ENCODE measurements at regions not wholly inside any gene's neighbourhood (a gene's known extent, or its start where the extent isn't known, plus 50 kb on each side); places are given as distances from the start of the nearest gene placed in this dataset.

DNA sequence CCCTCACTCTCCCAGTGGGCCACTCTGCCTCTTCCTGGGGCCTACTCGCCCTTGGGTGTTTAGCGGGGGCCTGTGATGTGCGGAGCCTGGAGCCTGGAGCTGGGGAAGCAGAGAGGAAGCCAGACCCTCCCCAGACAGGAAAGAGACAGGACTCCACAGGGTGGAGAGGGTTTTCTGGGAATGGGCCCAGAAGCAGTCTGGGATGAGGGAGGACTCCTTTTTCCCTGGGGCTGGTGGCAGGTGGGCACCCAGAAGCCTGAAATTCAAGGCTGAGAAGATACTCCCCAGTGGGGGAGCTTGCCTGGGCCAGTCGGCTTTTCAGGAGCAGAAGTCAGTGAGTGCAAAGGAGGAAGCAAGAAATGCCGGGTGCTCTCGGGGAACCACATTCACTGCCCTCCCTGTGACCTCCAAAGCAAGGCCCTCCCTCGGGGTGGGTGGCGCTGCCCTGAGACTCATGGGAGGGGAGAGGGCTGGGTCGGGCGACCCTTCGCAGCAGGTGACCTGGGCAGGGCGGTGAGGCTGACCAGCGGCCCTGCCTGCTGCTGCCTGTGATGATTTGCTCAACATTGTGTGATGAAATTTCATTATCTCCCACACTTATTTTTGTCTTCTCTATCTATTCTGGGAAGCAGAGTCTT is 1377.4 kb downstream of the BRD1 start:
- CTCF ChIA-PET, result interaction anchor here (0.6 kb wide), 1 partner anchor 16 kb away, joined by 5 read pairs; no protein-coding TSS in a partner anchor
- H3K27ac ChIP-seq (ENCODE audit: extremely low read depth, low read depth, low read length), result no peak overlapping the region
- TF ChIP-seq ZNF184 (tag by site-specific recombination; IDR thresholded peaks at IDR 0.05), result no peak
- no peak for TF ChIP-seq ZNF391 (tag by site-specific recombination; IDR thresholded peaks at IDR 0.05; ENCODE audit: borderline replicate concordance, low read depth)
- no peak for TF ChIP-seq ZNF138 (tag by site-specific recombination; IDR thresholded peaks at IDR 0.05; ENCODE audit: borderline replicate concordance)
- TF ChIP-seq ZNF571 (tag by site-specific recombination; IDR thresholded peaks at IDR 0.05), result no peak
- no peak for TF ChIP-seq ZNF366 (tag by site-specific recombination; conservative IDR thresholded peaks at IDR 0.05)
- no peak for TF ChIP-seq HOXD13 (CRISPR knock-in tag; IDR thresholded peaks at IDR 0.05; ENCODE audit: borderline replicate concordance)
- no peak for TF ChIP-seq ZNF529 (tag by site-specific recombination; IDR thresholded peaks at IDR 0.05; ENCODE audit: insufficient replicate concordance)
- TF ChIP-seq, protein P1, sequence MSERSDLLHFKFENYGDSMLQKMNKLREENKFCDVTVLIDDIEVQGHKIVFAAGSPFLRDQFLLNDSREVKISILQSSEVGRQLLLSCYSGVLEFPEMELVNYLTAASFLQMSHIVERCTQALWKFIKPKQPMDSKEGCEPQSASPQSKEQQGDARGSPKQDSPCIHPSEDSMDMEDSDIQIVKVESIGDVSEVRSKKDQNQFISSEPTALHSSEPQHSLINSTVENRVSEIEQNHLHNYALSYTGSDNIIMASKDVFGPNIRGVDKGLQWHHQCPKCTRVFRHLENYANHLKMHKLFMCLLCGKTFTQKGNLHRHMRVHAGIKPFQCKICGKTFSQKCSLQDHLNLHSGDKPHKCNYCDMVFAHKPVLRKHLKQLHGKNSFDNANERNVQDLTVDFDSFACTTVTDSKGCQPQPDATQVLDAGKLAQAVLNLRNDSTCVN (tag by site-specific recombination; optimal IDR thresholded peaks at IDR 0.05), result no peak
- TF ChIP-seq INSM2 (tag by site-specific recombination; IDR thresholded peaks at IDR 0.05), result no peak
- TF ChIP-seq ZNF791 (tag by site-specific recombination; IDR thresholded peaks at IDR 0.05), result no peak
- no peak for TF ChIP-seq ZNF585B (tag by site-specific recombination; IDR thresholded peaks at IDR 0.05)
- TF ChIP-seq ZFP41 (tag by site-specific recombination; IDR thresholded peaks at IDR 0.05; ENCODE audit: borderline replicate concordance), result no peak
- TF ChIP-seq ZNF18 (tag by site-specific recombination; IDR thresholded peaks at IDR 0.05), result no peak
- no peak for TF ChIP-seq ZBTB10 (tag by site-specific recombination; IDR thresholded peaks at IDR 0.05)
- TF ChIP-seq SALL2 (tag by site-specific recombination; IDR thresholded peaks at IDR 0.05; ENCODE audit: borderline replicate concordance), result no peak
- TF ChIP-seq OSR2 (tag by site-specific recombination; IDR thresholded peaks at IDR 0.05), result no peak
- TF ChIP-seq ZNF121 (tag by site-specific recombination; IDR thresholded peaks at IDR 0.05), result no peak
- no peak for TF ChIP-seq ZNF677 (tag by site-specific recombination; IDR thresholded peaks at IDR 0.05)
- no peaks in the 10 kb centered on the region for H3K9me3 ChIP-seq (ENCODE audit: control insufficient read depth, insufficient read depth, low read depth, low read length)
- H3K36me3 ChIP-seq (ENCODE audit: control insufficient read depth in 2 of 2, insufficient read depth in 1 of 2, low read length in 2 of 2), result no peaks in the 10 kb centered on the region
- POLR2A ChIA-PET, result no interaction called here
- H3K4me3 ChIP-seq (ENCODE audit: low read depth, low read length), result no peak overlapping the region
- no peaks in the 10 kb centered on the region for H3K4me1 ChIP-seq (ENCODE audit: control insufficient read depth, insufficient read depth, low read length)
